Smooth muscle cell (in vitro differentiated cells): ENCODE measurements at regions not wholly inside any gene's neighbourhood (a gene's known extent, or its start where the extent isn't known, plus 50 kb on each side); places are given as distances from the start of the nearest gene placed in this dataset.
A peak's percentile ranks its signal among the peaks of the same experiment; 100 is the strongest.
"Not testable (repeated sequence)": the region's sequence is repeated elsewhere in the genome, so short reads cannot be mapped to it uniquely, and the experiment has no call there.

ENCODE experiments used
- DNase-seq: peaks from one replicate; lab custom pipeline; 2025; ENCODE audit not compliant: unreplicated experiment; lab: John Stamatoyannopoulos, UW
- H2AFZ ChIP-seq: fragments of 200-600 bp; sonication (generic); 2 replicates; pipeline ENCODE4 v1.6.0; 2016; ENCODE audit warnings: antibody characterized with exemption, low read depth, mild to moderate bottlenecking
- H3F3A ChIP-seq: fragments of 200-600 bp; sonication (generic); 2 replicates; pipeline ENCODE4 v1.6.0; 2017; ENCODE audit warnings: antibody characterized with exemption, low read depth
- H3K27ac ChIP-seq: fragments of 200-600 bp; sonication (generic); 2 replicates; pipeline ENCODE4 v1.5.1; 2016; ENCODE audit warnings: low read depth, mild to moderate bottlenecking
- H3K27me3 ChIP-seq: fragments of 200-600 bp; sonication (generic); 2 replicates; pipeline ENCODE4 v1.6.1; 2016; ENCODE audit warnings: low read depth, mild to moderate bottlenecking
- H3K36me3 ChIP-seq: fragments of 200-600 bp; sonication (generic); 2 replicates; pipeline ENCODE4 v1.5.1; 2016; ENCODE audit warnings: low read depth
- H3K4me1 ChIP-seq: fragments of 200-600 bp; sonication (generic); 2 replicates; pipeline ENCODE4 v1.5.1; 2016; ENCODE audit warnings: low read depth
- H3K4me2 ChIP-seq: fragments of 200-600 bp; sonication (generic); 2 replicates; pipeline ENCODE4 v1.6.0; 2016; ENCODE audit warnings: mild to moderate bottlenecking
- H3K4me3 ChIP-seq: fragments of 200-600 bp; sonication (generic); 2 replicates; pipeline ENCODE4 v1.5.1; 2016; ENCODE audit warnings: mild to moderate bottlenecking
- H3K79me2 ChIP-seq: fragments of 200-600 bp; sonication (generic); 2 replicates; pipeline ENCODE4 v1.6.0; 2016; ENCODE audit warnings: low read depth, mild to moderate bottlenecking
- H3K9ac ChIP-seq: fragments of 200-600 bp; sonication (generic); 2 replicates; pipeline ENCODE4 v1.6.0; 2016; ENCODE audit warnings: low read depth
- H3K9me3 ChIP-seq: fragments of 200-600 bp; sonication (generic); replicated peaks from 2 replicates; pipeline ENCODE4 v1.5.1; 2016; ENCODE audit warnings: low read depth
- H4K20me1 ChIP-seq: fragments of 200-600 bp; sonication (generic); 2 replicates; pipeline ENCODE4 v1.6.0; 2016; ENCODE audit warnings: low read depth
- CTCF ChIP-seq: fragments of 200-600 bp; sonication (generic); IDR thresholded peaks from 2 replicates; pipeline ENCODE4 v1.5.1; 2017; ENCODE audit warnings: borderline replicate concordance, mild to moderate bottlenecking, antibody characterized with exemption; ENCODE audit not compliant: insufficient read depth, poor library complexity, severe bottlenecking
- WGBS: methylation state at CpG from one replicate; pipeline ENCODE4 v1.1.7; 2016; ENCODE audit warnings: low lambda C conversion rate; 5-methylcytosine and 5-hydroxymethylcytosine counted together

GRCh38 chr11:60610702-60611101 is 88.7 kb upstream of the MS4A8 start:
- no peaks in the 10 kb centered on the region for H3F3A ChIP-seq
- no peak for DNase-seq
- H3K36me3 ChIP-seq: no peaks in the 10 kb centered on the region
- no peak overlapping the region for H2AFZ ChIP-seq
- H4K20me1 ChIP-seq: no peaks in the 10 kb centered on the region
- H3K79me2 ChIP-seq: no peaks in the 10 kb centered on the region
- no peaks in the 10 kb centered on the region for H3K27me3 ChIP-seq
- no peak overlapping the region for H3K4me2 ChIP-seq
- 76% methylated on average over 1 of the region's 1 CpG for WGBS
- no peaks in the 10 kb centered on the region for H3K4me1 ChIP-seq
- no peak overlapping the region for H3K27ac ChIP-seq
- no peak overlapping the region for H3K4me3 ChIP-seq
- TF ChIP-seq CTCF: no peak
- no peaks in the 10 kb centered on the region for H3K9me3 ChIP-seq
- H3K9ac ChIP-seq: no peak overlapping the region

GRCh38 chr11:60615497-60615896 is 83.9 kb upstream of the MS4A8 start:
- H3K4me1 ChIP-seq: no peaks in the 10 kb centered on the region
- H3K36me3 ChIP-seq: no peaks in the 10 kb centered on the region
- no peak for DNase-seq
- no peak overlapping the region for H3K9ac ChIP-seq
- no peaks in the 10 kb centered on the region for H3K9me3 ChIP-seq
- H2AFZ ChIP-seq: no peak overlapping the region
- no peaks in the 10 kb centered on the region for H3K79me2 ChIP-seq
- H3K4me3 ChIP-seq: no peak overlapping the region
- no peak overlapping the region for H3K27ac ChIP-seq
- no peak overlapping the region for H3K4me2 ChIP-seq
- WGBS: 92% methylated on average over 25 of the region's 25 CpGs
- no peaks in the 10 kb centered on the region for H4K20me1 ChIP-seq
- no peaks in the 10 kb centered on the region for H3F3A ChIP-seq
- no peak for TF ChIP-seq CTCF
- no peaks in the 10 kb centered on the region for H3K27me3 ChIP-seq

GRCh38 chr11:60621940-60622339 is 77.5 kb upstream of the MS4A8 start:
- not testable (repeated sequence) for H3K27ac ChIP-seq, H3K4me3 ChIP-seq, DNase-seq, H3K36me3 ChIP-seq, H3K27me3 ChIP-seq, H3F3A ChIP-seq, H3K4me2 ChIP-seq, H3K79me2 ChIP-seq, H4K20me1 ChIP-seq, H3K4me1 ChIP-seq, H3K9me3 ChIP-seq, H3K9ac ChIP-seq, H2AFZ ChIP-seq
- WGBS: 95% methylated on average over 16 of the region's 30 CpGs

GRCh38 chr11:60622776-60623175 is 76.6 kb upstream of the MS4A8 start:
- not testable (repeated sequence) for H3K4me2 ChIP-seq, H3K36me3 ChIP-seq, H3K9me3 ChIP-seq, H3K79me2 ChIP-seq, H3F3A ChIP-seq, DNase-seq, H3K4me3 ChIP-seq, H3K9ac ChIP-seq, H2AFZ ChIP-seq, H3K27me3 ChIP-seq, H3K27ac ChIP-seq, H4K20me1 ChIP-seq, H3K4me1 ChIP-seq
- 100% methylated on average over 1 of the region's 27 CpGs for WGBS

- H3K27me3 ChIP-seq: no peaks in the 10 kb centered on the region
- 14% methylated on average over 2 of the region's 2 CpGs for WGBS
- no peaks in the 10 kb centered on the region for H3F3A ChIP-seq
- no peak overlapping the region for H3K9ac ChIP-seq
- H3K27ac ChIP-seq: no peak overlapping the region
- no peak overlapping the region for H3K4me2 ChIP-seq
- no peaks in the 10 kb centered on the region for H3K79me2 ChIP-seq
- H4K20me1 ChIP-seq: no peaks in the 10 kb centered on the region
- H2AFZ ChIP-seq: no peak overlapping the region
- H3K9me3 ChIP-seq: no peaks in the 10 kb centered on the region
- TF ChIP-seq CTCF: peak; percentile 41
- DNase-seq: no peak
- no peaks in the 10 kb centered on the region for H3K4me1 ChIP-seq
- H3K36me3 ChIP-seq: no peaks in the 10 kb centered on the region
- H3K4me3 ChIP-seq: no peak overlapping the region
Observed at GRCh38 chr11:60625262-60625661, 74.2 kb upstream of the MS4A8 start.
